ENCODE measurements at regions not wholly inside any gene's neighbourhood (a gene's known extent, or its start where the extent isn't known, plus 50 kb on each side); places are given as distances from the start of the nearest gene placed in this dataset.

DNA sequence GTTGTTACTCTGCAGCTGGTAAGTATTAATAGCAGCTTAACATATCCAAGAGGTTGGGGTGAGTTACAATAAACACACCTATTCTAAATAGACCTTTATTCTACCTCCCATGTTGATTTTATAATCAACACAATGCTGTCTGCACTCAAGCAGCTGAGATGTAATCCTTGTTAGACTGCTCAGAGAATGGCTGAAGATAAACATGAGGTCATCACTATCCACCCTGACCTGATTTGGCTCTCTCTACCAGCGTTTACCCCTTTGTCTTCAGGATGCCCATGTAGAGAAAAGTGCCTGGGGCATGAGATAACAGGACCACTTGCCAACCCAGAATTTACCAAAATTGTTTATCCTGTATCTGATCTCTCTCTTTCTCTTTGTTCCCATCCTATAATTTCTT, 220.7 kb upstream of the DEFB112 start:
- Histone ChIP-seq H3K4me3 (ENCODE audit: insufficient read depth, low read depth, low read length) (no peak overlapping the region), H3K14ac (replicated peaks; ENCODE audit: low read depth, low read length) (no peak overlapping the region), H4K20me1 (ENCODE audit: insufficient read depth, low read length) (no peaks in the 10 kb centered on the region), H3K4ac (ENCODE audit: low read depth, low read length) (no peak overlapping the region), H2AK5ac (ENCODE audit: low read depth, low read length) (no peak overlapping the region), H3K9ac (ENCODE audit: low read depth, low read length) (no peak overlapping the region), H4K91ac (ENCODE audit: insufficient read depth, low read depth, low read length) (no peak overlapping the region), H3K56ac (ENCODE audit: extremely low read depth, insufficient read depth, low read length) (no peak overlapping the region), H3K4me1 (ENCODE audit: control insufficient read depth, insufficient read depth, low read length) (no peaks in the 10 kb centered on the region), H2AFZ (replicated peaks; ENCODE audit: low read length, poor library complexity) (no peak overlapping the region), H3K79me1 (ENCODE audit: low read depth in 1 of 2, low read length in 2 of 2) (no peaks in the 10 kb centered on the region), H4K8ac (ENCODE audit: low read depth in 2 of 2, low read length in 2 of 2) (no peak overlapping the region), H3K18ac (ENCODE audit: low read depth, low read length) (no peak overlapping the region), H3K27me3 (ENCODE audit: control insufficient read depth, insufficient read depth, low read length) (no peaks in the 10 kb centered on the region), H3K27ac (ENCODE audit: insufficient read depth, low read length) (no peak overlapping the region), H2BK15ac (ENCODE audit: low read depth, low read length) (no peak overlapping the region), H3K4me2 (ENCODE audit: low read depth, low read length) (no peak overlapping the region), H3K23ac (ENCODE audit: low read depth, low read length) (no peak overlapping the region), H2BK20ac (ENCODE audit: low read depth, low read length) (no peak overlapping the region), H3K9me1 (ENCODE audit: insufficient read depth, low read length) (no peaks in the 10 kb centered on the region), H2AK9ac (replicated peaks; ENCODE audit: low read depth, low read length, poor library complexity) (no peak overlapping the region), H2BK120ac (ENCODE audit: low read depth, low read length) (no peak overlapping the region), H3K9me3 (ENCODE audit: control insufficient read depth, insufficient read depth, low read length) (no peaks in the 10 kb centered on the region), H4K5ac (ENCODE audit: low read depth, low read length) (no peak overlapping the region), H2BK5ac (ENCODE audit: low read depth, low read length, poor library complexity, severe bottlenecking) (no peak overlapping the region), H3K36me3 (ENCODE audit: control insufficient read depth, insufficient read depth, low read length) (no peaks in the 10 kb centered on the region)
- ChIA-PET CTCF (no interaction called here), POLR2A (ENCODE audit: unreplicated experiment) (no interaction called here)
- ATAC-seq (ENCODE audit: low read depth) (no peak), DNase-seq (no peak)
- dilution Hi-C loops (cut with HindIII; ENCODE audit: low sequenced_read_pairs, unreplicated experiment), result no loop called here
- in situ Hi-C loops (cut with MboI; ENCODE audit: low sequenced_read_pairs), result no loop called here
- intact Hi-C loops (cut with micrococcal nuclease), result no loop called here
- BruUV-seq (replicated peaks), result no TSS peak
- WGBS, 2 experiments (ENCODE audit: extremely low coverage in 2 of 2, insufficient read length in 1 of 2), result no CpG with 5 or more reads among the region's 1 CpG
- TF ChIP-seq, protein P1, sequence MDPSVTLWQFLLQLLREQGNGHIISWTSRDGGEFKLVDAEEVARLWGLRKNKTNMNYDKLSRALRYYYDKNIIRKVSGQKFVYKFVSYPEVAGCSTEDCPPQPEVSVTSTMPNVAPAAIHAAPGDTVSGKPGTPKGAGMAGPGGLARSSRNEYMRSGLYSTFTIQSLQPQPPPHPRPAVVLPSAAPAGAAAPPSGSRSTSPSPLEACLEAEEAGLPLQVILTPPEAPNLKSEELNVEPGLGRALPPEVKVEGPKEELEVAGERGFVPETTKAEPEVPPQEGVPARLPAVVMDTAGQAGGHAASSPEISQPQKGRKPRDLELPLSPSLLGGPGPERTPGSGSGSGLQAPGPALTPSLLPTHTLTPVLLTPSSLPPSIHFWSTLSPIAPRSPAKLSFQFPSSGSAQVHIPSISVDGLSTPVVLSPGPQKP (IDR thresholded peaks at IDR 0.05; ENCODE audit: borderline replicate concordance, low read depth, low read length), result no peak
- no peak for TF ChIP-seq RCOR1 (IDR thresholded peaks at IDR 0.05; ENCODE audit: insufficient replicate concordance, low read length)
- no peak for TF ChIP-seq RAD21 (IDR thresholded peaks at IDR 0.05; ENCODE audit: low read length)
- TF ChIP-seq BHLHE40 (IDR thresholded peaks at IDR 0.05; ENCODE audit: low read depth, low read length), result no peak
- no peak for TF ChIP-seq CHD1 (IDR thresholded peaks at IDR 0.05; ENCODE audit: low read depth, low read length)
- TF ChIP-seq MXI1 (IDR thresholded peaks at IDR 0.05; ENCODE audit: borderline replicate concordance, low read depth, low read length), result no peak
